ENCODE measurements at regions not wholly inside any gene's neighbourhood (a gene's known extent, or its start where the extent isn't known, plus 50 kb on each side); places are given as distances from the start of the nearest gene placed in this dataset.

DNA sequence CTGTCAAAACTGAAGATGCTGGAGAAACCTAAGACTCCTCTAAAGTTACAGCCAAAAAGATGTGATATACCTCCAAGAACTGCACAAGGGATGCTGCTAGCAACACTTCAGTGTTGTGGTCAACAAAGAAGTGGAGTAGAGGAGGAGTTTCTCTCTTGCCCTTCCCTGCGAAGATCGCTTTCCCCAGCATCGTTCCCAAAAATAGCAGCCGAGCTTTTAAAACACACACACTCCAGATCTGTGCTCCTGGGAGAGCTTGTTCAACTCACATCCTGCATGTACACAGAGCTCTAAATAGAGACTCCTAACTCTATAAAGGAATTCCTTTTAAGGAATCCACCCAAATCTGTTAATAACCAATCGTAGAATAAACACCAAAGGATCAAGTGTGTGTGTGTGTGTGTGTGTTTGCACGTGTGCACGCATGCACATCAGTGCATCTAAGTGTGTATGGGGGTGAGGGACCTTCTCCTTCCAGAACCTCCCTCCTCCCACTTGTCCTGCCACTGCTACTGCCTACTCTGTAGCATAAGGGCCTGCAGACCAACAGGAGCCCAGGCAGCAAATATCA lies 58.5 kb downstream of the PSMG1 start:
- no peak for DNase-seq (ENCODE audit: low spot score)
- H2AFZ ChIP-seq: no peak overlapping the region
- Mint-ChIP-seq H3K9me3 (no peaks in the 10 kb centered on the region), H3K27me3 (ENCODE audit: insufficient read depth, low read depth, poor library complexity) (peaks cover 12% of the 10 kb centered on the region), H3K27ac (no peak overlapping the region), H3K4me1 (peaks cover 10% of the 10 kb centered on the region), H3K36me3 (ENCODE audit: low read depth) (no peaks in the 10 kb centered on the region), H3K4me3 (no peak overlapping the region)
- H3K79me2 ChIP-seq (replicated peaks; ENCODE audit: insufficient read depth): no peaks in the 10 kb centered on the region
- no peaks in the 10 kb centered on the region for H3F3A ChIP-seq (replicated peaks; ENCODE audit: low read depth)
- H3K4me2 ChIP-seq: no peak overlapping the region
- no peaks in the 10 kb centered on the region for H4K20me1 ChIP-seq (replicated peaks; ENCODE audit: insufficient read depth)
- H3K4me3 ChIP-seq: no peak overlapping the region
- H3K27me3 ChIP-seq (ENCODE audit: insufficient read depth): no peaks in the 10 kb centered on the region
- no peak overlapping the region for H3K27ac ChIP-seq (ENCODE audit: low read depth)
- no peaks in the 10 kb centered on the region for H3K36me3 ChIP-seq (ENCODE audit: insufficient read depth)
- no peaks in the 10 kb centered on the region for H3K4me1 ChIP-seq (ENCODE audit: insufficient read depth)
- TF ChIP-seq, protein P1, sequence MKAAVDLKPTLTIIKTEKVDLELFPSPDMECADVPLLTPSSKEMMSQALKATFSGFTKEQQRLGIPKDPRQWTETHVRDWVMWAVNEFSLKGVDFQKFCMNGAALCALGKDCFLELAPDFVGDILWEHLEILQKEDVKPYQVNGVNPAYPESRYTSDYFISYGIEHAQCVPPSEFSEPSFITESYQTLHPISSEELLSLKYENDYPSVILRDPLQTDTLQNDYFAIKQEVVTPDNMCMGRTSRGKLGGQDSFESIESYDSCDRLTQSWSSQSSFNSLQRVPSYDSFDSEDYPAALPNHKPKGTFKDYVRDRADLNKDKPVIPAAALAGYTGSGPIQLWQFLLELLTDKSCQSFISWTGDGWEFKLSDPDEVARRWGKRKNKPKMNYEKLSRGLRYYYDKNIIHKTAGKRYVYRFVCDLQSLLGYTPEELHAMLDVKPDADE (IDR thresholded peaks at IDR 0.05): no peak
- TF ChIP-seq ZNF114 (CRISPR knock-in tag; IDR thresholded peaks at IDR 0.05) (no peak), CREB1 (CRISPR knock-in tag; IDR thresholded peaks at IDR 0.05; ENCODE audit: low read depth) (no peak), NANOG (IDR thresholded peaks at IDR 0.05; ENCODE audit: borderline replicate concordance) (no peak), EZH2phosphoT487 (IDR thresholded peaks at IDR 0.05; ENCODE audit: unreplicated experiment) (no peak), POLR2AphosphoS5 (IDR thresholded peaks at IDR 0.05; ENCODE audit: low read depth) (no peak), ZNF331 (CRISPR knock-in tag; IDR thresholded peaks at IDR 0.05; ENCODE audit: low read depth) (no peak), JUNB (IDR thresholded peaks at IDR 0.05; ENCODE audit: unreplicated experiment) (no peak), EZH2 (IDR thresholded peaks at IDR 0.05; ENCODE audit: low read depth, unreplicated experiment) (no peak), STAT1 (IDR thresholded peaks at IDR 0.05; ENCODE audit: unreplicated experiment) (no peak)
- TF ChIP-seq, protein P2, sequence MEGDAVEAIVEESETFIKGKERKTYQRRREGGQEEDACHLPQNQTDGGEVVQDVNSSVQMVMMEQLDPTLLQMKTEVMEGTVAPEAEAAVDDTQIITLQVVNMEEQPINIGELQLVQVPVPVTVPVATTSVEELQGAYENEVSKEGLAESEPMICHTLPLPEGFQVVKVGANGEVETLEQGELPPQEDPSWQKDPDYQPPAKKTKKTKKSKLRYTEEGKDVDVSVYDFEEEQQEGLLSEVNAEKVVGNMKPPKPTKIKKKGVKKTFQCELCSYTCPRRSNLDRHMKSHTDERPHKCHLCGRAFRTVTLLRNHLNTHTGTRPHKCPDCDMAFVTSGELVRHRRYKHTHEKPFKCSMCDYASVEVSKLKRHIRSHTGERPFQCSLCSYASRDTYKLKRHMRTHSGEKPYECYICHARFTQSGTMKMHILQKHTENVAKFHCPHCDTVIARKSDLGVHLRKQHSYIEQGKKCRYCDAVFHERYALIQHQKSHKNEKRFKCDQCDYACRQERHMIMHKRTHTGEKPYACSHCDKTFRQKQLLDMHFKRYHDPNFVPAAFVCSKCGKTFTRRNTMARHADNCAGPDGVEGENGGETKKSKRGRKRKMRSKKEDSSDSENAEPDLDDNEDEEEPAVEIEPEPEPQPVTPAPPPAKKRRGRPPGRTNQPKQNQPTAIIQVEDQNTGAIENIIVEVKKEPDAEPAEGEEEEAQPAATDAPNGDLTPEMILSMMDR (conservative IDR thresholded peaks at IDR 0.05; ENCODE audit: low read depth in 2 of 2): no peak
- TF ChIP-seq, protein P3, sequence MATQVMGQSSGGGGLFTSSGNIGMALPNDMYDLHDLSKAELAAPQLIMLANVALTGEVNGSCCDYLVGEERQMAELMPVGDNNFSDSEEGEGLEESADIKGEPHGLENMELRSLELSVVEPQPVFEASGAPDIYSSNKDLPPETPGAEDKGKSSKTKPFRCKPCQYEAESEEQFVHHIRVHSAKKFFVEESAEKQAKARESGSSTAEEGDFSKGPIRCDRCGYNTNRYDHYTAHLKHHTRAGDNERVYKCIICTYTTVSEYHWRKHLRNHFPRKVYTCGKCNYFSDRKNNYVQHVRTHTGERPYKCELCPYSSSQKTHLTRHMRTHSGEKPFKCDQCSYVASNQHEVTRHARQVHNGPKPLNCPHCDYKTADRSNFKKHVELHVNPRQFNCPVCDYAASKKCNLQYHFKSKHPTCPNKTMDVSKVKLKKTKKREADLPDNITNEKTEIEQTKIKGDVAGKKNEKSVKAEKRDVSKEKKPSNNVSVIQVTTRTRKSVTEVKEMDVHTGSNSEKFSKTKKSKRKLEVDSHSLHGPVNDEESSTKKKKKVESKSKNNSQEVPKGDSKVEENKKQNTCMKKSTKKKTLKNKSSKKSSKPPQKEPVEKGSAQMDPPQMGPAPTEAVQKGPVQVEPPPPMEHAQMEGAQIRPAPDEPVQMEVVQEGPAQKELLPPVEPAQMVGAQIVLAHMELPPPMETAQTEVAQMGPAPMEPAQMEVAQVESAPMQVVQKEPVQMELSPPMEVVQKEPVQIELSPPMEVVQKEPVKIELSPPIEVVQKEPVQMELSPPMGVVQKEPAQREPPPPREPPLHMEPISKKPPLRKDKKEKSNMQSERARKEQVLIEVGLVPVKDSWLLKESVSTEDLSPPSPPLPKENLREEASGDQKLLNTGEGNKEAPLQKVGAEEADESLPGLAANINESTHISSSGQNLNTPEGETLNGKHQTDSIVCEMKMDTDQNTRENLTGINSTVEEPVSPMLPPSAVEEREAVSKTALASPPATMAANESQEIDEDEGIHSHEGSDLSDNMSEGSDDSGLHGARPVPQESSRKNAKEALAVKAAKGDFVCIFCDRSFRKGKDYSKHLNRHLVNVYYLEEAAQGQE (IDR thresholded peaks at IDR 0.05; ENCODE audit: unreplicated experiment): no peak
- TF ChIP-seq, protein P4, sequence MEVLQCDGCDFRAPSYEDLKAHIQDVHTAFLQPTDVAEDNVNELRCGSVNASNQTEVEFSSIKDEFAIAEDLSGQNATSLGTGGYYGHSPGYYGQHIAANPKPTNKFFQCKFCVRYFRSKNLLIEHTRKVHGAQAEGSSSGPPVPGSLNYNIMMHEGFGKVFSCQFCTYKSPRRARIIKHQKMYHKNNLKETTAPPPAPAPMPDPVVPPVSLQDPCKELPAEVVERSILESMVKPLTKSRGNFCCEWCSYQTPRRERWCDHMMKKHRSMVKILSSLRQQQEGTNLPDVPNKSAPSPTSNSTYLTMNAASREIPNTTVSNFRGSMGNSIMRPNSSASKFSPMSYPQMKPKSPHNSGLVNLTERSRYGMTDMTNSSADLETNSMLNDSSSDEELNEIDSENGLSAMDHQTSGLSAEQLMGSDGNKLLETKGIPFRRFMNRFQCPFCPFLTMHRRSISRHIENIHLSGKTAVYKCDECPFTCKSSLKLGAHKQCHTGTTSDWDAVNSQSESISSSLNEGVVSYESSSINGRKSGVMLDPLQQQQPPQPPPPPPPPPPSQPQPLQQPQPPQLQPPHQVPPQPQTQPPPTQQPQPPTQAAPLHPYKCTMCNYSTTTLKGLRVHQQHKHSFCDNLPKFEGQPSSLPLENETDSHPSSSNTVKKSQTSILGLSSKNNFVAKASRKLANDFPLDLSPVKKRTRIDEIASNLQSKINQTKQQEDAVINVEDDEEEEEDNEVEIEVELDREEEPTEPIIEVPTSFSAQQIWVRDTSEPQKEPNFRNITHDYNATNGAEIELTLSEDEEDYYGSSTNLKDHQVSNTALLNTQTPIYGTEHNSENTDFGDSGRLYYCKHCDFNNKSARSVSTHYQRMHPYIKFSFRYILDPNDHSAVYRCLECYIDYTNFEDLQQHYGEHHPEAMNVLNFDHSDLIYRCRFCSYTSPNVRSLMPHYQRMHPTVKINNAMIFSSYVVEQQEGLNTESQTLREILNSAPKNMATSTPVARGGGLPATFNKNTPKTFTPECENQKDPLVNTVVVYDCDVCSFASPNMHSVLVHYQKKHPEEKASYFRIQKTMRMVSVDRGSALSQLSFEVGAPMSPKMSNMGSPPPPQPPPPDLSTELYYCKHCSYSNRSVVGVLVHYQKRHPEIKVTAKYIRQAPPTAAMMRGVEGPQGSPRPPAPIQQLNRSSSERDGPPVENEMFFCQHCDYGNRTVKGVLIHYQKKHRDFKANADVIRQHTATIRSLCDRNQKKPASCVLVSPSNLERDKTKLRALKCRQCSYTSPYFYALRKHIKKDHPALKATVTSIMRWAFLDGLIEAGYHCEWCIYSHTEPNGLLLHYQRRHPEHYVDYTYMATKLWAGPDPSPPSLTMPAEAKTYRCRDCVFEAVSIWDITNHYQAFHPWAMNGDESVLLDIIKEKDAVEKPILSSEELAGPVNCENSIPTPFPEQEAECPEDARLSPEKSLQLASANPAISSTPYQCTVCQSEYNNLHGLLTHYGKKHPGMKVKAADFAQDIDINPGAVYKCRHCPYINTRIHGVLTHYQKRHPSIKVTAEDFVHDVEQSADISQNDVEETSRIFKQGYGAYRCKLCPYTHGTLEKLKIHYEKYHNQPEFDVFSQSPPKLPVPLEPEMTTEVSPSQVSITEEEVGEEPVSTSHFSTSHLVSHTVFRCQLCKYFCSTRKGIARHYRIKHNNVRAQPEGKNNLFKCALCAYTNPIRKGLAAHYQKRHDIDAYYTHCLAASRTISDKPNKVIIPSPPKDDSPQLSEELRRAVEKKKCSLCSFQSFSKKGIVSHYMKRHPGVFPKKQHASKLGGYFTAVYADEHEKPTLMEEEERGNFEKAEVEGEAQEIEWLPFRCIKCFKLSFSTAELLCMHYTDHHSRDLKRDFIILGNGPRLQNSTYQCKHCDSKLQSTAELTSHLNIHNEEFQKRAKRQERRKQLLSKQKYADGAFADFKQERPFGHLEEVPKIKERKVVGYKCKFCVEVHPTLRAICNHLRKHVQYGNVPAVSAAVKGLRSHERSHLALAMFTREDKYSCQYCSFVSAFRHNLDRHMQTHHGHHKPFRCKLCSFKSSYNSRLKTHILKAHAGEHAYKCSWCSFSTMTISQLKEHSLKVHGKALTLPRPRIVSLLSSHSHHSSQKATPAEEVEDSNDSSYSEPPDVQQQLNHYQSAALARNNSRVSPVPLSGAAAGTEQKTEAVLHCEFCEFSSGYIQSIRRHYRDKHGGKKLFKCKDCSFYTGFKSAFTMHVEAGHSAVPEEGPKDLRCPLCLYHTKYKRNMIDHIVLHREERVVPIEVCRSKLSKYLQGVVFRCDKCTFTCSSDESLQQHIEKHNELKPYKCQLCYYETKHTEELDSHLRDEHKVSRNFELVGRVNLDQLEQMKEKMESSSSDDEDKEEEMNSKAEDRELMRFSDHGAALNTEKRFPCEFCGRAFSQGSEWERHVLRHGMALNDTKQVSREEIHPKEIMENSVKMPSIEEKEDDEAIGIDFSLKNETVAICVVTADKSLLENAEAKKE (CRISPR knock-in tag; IDR thresholded peaks at IDR 0.05): no peak
- no peaks in the 10 kb centered on the region for H3K9me2 ChIP-seq (ENCODE audit: insufficient read depth)
- no peak for ATAC-seq
